HepG2 (cell line): ENCODE measurements at regions not wholly inside any gene's neighbourhood (a gene's known extent, or its start where the extent isn't known, plus 50 kb on each side); places are given as distances from the start of the nearest gene placed in this dataset.

ENCODE experiments used
- ATAC-seq: fragments of 200-7000 bp; cut with Tn5 transposase; 3 replicates; pipeline ENCODE4 v1.9.1; 2020; ENCODE audit warnings: mild to moderate bottlenecking, moderate library complexity
- BruUV-seq: library from RNA; stranded (reverse); fragments of 400-500 nt; replicated peaks from 2 replicates; lab custom pipeline; 2021; lab: Mats Ljungman, UMichigan
- CTCF ChIA-PET: fragments of 300-600 bp; formaldehyde crosslinking; extraction: SDS; loops from one replicate; lab custom pipeline; 2021; ENCODE audit warnings: low total read pairs, inconsistent platforms, low intra/inter-chr PET ratio; lab: Yijun Ruan, JAX
- POLR2A ChIA-PET: fragments of 350-600 bp; sonication (Branson Sonifier 250); formaldehyde crosslinking; loops from one replicate; lab custom pipeline; 2020; ENCODE audit warnings: antibody characterized with exemption, inconsistent platforms; lab: Yijun Ruan, JAX
- DNase-seq: peaks from one replicate; pipeline ENCODE4 v3.0.0-alpha.2; 2015; ENCODE audit warnings: low spot score
- FAIRE-seq: peaks from 3 replicates; lab custom pipeline; 2011; peaks lifted over from hg19 to GRCh38; lab: Jason Lieb, UNC
- H2AFZ ChIP-seq: one replicate; pipeline ENCODE4 v1.6.1; 2011; ENCODE audit warnings: low read length, inconsistent platforms
- H3K27ac ChIP-seq: fragments of 300-600 bp; 3 replicates; pipeline ENCODE4 v1.8.0; 2011; ENCODE audit warnings: mixed run types, mild to moderate bottlenecking, mixed read lengths, low read length, inconsistent platforms; ENCODE audit not compliant: insufficient read depth; ENCODE audit errors: extremely low read length
- H3K27me3 ChIP-seq, 2 experiments: fragments of 200-600 bp in 1 of 2; 2 replicates in 1 of 2; 3 replicates in 1 of 2; pipeline versions ENCODE4 v1.6.0 to v1.8.0; 2011; ENCODE audit warnings: low read length in 2 of 2, mild to moderate bottlenecking in 2 of 2, moderate library complexity in 2 of 2, inconsistent platforms in 1 of 2; ENCODE audit not compliant: insufficient read depth in 2 of 2, control insufficient read depth in 1 of 2
- H3K36me3 ChIP-seq, 2 experiments: fragments of 200-600 bp in 1 of 2; replicated peaks in 1 of 2; 2 replicates in 1 of 2; 3 replicates in 1 of 2; pipeline versions ENCODE4 v1.5.1 to v1.8.0; 2011; ENCODE audit warnings: low read length in 2 of 2, inconsistent platforms in 1 of 2; ENCODE audit not compliant: insufficient read depth in 2 of 2, control insufficient read depth in 1 of 2
- H3K4me1 ChIP-seq: 2 replicates; pipeline ENCODE4 v1.5.1; 2012; ENCODE audit warnings: low read length, inconsistent platforms; ENCODE audit not compliant: insufficient read depth
- H3K4me2 ChIP-seq: 2 replicates; pipeline ENCODE4 v1.6.0; 2011; ENCODE audit warnings: low read depth, low read length, inconsistent platforms
- H3K4me3 ChIP-seq, 3 experiments: fragments of 200-600 bp in 1 of 3; sonication (generic), shearing (Covaris generic) in 1 of 3; replicated peaks in 1 of 3; 2 replicates each; pipeline ENCODE4 v1.5.1; 2011 to 2016; ENCODE audit warnings: low read length in 3 of 3, inconsistent platforms in 2 of 3, low read depth in 2 of 3, mild to moderate bottlenecking in 2 of 3, control low read depth in 1 of 3, mixed read lengths in 1 of 3; ENCODE audit not compliant: insufficient read depth in 1 of 3
- H3K79me2 ChIP-seq: one replicate; pipeline ENCODE4 v1.6.1; 2011; ENCODE audit warnings: low read length, inconsistent platforms; ENCODE audit not compliant: insufficient read depth
- H3K9ac ChIP-seq: 2 replicates; pipeline ENCODE4 v1.6.0; 2011; ENCODE audit warnings: mild to moderate bottlenecking, low read depth, low read length, inconsistent platforms; ENCODE audit not compliant: insufficient read depth
- H3K9me3 ChIP-seq: 2 replicates; pipeline ENCODE4 v1.5.1; 2012; ENCODE audit warnings: mild to moderate bottlenecking, low read length
- H4K20me1 ChIP-seq: 2 replicates; pipeline ENCODE4 v1.6.0; 2011; ENCODE audit warnings: inconsistent platforms, mild to moderate bottlenecking, low read length, moderate library complexity; ENCODE audit not compliant: insufficient read depth
- IKZF4 ChIP-seq: sonication (generic); formaldehyde crosslinking; IDR thresholded peaks from 2 replicates; pipeline ENCODE4 v1.5.1; 2020; ENCODE audit warnings: borderline replicate concordance, mild to moderate bottlenecking, low read depth, missing genetic modification reagents; ENCODE audit errors: not compliant biosample characterization
- KLF12 ChIP-seq: sonication (generic); formaldehyde crosslinking; IDR thresholded peaks from 2 replicates; pipeline ENCODE4 v1.4.0; 2020; ENCODE audit warnings: missing genetic modification reagents, borderline replicate concordance
- ZNF558 ChIP-seq: sonication (generic); formaldehyde crosslinking; IDR thresholded peaks from 2 replicates; pipeline ENCODE4 v1.9.0; 2022; ENCODE audit warnings: mild to moderate bottlenecking, missing genetic modification reagents, borderline replicate concordance
- WGBS: methylation state at CpG from one replicate; pipeline ENCODE4 v1.1.6; 2017; ENCODE audit warnings: low lambda C conversion rate; 5-methylcytosine and 5-hydroxymethylcytosine counted together
- in situ Hi-C: cut with HindIII; loops from 2 replicates; pipeline ENCODE4 v1.10.0; 2017; ENCODE audit warnings: low pct_unique_long_range_greater_than_20kb; ENCODE audit not compliant: extremely low pct_ligation_motif_present
- intact Hi-C: fragments of 100-400 bp; cut with micrococcal nuclease; formaldehyde crosslinking; loops from one replicate; pipeline ENCODE4 v1.10.0; 2022; ENCODE audit not compliant: unreplicated experiment
- TF ChIP-seq, protein P1 (sequence below): sonication (generic); formaldehyde crosslinking; IDR thresholded peaks from 2 replicates; pipeline ENCODE4 v1.9.0; 2021; ENCODE audit warnings: mild to moderate bottlenecking, missing genetic modification reagents
- TF ChIP-seq, protein P2 (sequence below): sonication (generic); formaldehyde crosslinking; IDR thresholded peaks from 2 replicates; pipeline ENCODE4 v1.5.0; 2020; ENCODE audit warnings: mild to moderate bottlenecking, missing genetic modification reagents
- TF ChIP-seq, protein P3 (sequence below): sonication (generic); formaldehyde crosslinking; IDR thresholded peaks from one replicate; pipeline ENCODE4 v1.5.1; 2020; ENCODE audit warnings: mild to moderate bottlenecking, missing genetic modification reagents; ENCODE audit errors: not compliant biosample characterization

DNA sequence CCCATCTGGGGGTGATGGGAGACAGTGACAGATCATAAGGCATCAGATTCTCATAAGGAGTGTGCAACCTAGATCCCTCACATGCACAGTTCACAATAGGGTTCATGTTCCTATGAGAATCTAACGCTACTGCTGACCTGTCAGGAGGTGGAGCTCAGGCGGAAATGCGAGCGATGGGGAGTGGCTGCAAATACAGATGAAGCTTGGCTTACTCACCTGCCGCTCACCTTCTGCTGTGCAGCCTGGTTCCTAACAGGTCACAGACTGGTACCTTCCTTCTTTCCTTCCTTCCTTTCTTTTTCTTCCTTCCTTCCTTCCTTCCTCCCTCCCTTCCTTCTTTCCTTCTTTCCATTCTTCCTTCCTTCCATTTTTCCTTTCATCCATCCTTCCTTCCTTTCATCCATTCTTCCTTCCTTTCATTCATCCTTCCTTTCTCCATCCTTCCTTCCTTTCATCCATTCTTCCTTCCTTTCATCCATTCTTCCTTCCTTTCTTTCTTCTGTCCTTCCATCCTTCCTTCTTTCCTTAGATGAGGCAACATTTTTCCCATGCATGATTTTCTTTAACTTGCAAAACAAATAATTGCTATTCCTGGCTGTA is 370.0 kb upstream of the AUTS2 start:
- ATAC-seq (no peak), DNase-seq (no peak), FAIRE-seq (no peak)
- 88% methylated on average over 4 of the region's 5 CpGs for WGBS
- TF ChIP-seq KLF12 (CRISPR knock-in tag) (no peak), ZNF558 (CRISPR knock-in tag) (no peak), IKZF4 (CRISPR knock-in tag) (no peak)
- TF ChIP-seq, protein P1, sequence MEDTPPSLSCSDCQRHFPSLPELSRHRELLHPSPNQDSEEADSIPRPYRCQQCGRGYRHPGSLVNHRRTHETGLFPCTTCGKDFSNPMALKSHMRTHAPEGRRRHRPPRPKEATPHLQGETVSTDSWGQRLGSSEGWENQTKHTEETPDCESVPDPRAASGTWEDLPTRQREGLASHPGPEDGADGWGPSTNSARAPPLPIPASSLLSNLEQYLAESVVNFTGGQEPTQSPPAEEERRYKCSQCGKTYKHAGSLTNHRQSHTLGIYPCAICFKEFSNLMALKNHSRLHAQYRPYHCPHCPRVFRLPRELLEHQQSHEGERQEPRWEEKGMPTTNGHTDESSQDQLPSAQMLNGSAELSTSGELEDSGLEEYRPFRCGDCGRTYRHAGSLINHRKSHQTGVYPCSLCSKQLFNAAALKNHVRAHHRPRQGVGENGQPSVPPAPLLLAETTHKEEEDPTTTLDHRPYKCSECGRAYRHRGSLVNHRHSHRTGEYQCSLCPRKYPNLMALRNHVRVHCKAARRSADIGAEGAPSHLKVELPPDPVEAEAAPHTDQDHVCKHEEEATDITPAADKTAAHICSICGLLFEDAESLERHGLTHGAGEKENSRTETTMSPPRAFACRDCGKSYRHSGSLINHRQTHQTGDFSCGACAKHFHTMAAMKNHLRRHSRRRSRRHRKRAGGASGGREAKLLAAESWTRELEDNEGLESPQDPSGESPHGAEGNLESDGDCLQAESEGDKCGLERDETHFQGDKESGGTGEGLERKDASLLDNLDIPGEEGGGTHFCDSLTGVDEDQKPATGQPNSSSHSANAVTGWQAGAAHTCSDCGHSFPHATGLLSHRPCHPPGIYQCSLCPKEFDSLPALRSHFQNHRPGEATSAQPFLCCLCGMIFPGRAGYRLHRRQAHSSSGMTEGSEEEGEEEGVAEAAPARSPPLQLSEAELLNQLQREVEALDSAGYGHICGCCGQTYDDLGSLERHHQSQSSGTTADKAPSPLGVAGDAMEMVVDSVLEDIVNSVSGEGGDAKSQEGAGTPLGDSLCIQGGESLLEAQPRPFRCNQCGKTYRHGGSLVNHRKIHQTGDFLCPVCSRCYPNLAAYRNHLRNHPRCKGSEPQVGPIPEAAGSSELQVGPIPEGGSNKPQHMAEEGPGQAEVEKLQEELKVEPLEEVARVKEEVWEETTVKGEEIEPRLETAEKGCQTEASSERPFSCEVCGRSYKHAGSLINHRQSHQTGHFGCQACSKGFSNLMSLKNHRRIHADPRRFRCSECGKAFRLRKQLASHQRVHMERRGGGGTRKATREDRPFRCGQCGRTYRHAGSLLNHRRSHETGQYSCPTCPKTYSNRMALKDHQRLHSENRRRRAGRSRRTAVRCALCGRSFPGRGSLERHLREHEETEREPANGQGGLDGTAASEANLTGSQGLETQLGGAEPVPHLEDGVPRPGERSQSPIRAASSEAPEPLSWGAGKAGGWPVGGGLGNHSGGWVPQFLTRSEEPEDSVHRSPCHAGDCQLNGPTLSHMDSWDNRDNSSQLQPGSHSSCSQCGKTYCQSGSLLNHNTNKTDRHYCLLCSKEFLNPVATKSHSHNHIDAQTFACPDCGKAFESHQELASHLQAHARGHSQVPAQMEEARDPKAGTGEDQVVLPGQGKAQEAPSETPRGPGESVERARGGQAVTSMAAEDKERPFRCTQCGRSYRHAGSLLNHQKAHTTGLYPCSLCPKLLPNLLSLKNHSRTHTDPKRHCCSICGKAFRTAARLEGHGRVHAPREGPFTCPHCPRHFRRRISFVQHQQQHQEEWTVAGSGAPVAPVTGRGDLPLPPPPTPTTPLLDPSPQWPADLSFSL = no peak
- TF ChIP-seq, protein P2, sequence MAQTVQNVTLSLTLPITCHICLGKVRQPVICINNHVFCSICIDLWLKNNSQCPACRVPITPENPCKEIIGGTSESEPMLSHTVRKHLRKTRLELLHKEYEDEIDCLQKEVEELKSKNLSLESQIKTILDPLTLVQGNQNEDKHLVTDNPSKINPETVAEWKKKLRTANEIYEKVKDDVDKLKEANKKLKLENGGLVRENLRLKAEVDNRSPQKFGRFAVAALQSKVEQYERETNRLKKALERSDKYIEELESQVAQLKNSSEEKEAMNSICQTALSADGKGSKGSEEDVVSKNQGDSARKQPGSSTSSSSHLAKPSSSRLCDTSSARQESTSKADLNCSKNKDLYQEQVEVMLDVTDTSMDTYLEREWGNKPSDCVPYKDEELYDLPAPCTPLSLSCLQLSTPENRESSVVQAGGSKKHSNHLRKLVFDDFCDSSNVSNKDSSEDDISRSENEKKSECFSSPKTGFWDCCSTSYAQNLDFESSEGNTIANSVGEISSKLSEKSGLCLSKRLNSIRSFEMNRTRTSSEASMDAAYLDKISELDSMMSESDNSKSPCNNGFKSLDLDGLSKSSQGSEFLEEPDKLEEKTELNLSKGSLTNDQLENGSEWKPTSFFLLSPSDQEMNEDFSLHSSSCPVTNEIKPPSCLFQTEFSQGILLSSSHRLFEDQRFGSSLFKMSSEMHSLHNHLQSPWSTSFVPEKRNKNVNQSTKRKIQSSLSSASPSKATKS (CRISPR knock-in tag) = no peak
- TF ChIP-seq, protein P3, sequence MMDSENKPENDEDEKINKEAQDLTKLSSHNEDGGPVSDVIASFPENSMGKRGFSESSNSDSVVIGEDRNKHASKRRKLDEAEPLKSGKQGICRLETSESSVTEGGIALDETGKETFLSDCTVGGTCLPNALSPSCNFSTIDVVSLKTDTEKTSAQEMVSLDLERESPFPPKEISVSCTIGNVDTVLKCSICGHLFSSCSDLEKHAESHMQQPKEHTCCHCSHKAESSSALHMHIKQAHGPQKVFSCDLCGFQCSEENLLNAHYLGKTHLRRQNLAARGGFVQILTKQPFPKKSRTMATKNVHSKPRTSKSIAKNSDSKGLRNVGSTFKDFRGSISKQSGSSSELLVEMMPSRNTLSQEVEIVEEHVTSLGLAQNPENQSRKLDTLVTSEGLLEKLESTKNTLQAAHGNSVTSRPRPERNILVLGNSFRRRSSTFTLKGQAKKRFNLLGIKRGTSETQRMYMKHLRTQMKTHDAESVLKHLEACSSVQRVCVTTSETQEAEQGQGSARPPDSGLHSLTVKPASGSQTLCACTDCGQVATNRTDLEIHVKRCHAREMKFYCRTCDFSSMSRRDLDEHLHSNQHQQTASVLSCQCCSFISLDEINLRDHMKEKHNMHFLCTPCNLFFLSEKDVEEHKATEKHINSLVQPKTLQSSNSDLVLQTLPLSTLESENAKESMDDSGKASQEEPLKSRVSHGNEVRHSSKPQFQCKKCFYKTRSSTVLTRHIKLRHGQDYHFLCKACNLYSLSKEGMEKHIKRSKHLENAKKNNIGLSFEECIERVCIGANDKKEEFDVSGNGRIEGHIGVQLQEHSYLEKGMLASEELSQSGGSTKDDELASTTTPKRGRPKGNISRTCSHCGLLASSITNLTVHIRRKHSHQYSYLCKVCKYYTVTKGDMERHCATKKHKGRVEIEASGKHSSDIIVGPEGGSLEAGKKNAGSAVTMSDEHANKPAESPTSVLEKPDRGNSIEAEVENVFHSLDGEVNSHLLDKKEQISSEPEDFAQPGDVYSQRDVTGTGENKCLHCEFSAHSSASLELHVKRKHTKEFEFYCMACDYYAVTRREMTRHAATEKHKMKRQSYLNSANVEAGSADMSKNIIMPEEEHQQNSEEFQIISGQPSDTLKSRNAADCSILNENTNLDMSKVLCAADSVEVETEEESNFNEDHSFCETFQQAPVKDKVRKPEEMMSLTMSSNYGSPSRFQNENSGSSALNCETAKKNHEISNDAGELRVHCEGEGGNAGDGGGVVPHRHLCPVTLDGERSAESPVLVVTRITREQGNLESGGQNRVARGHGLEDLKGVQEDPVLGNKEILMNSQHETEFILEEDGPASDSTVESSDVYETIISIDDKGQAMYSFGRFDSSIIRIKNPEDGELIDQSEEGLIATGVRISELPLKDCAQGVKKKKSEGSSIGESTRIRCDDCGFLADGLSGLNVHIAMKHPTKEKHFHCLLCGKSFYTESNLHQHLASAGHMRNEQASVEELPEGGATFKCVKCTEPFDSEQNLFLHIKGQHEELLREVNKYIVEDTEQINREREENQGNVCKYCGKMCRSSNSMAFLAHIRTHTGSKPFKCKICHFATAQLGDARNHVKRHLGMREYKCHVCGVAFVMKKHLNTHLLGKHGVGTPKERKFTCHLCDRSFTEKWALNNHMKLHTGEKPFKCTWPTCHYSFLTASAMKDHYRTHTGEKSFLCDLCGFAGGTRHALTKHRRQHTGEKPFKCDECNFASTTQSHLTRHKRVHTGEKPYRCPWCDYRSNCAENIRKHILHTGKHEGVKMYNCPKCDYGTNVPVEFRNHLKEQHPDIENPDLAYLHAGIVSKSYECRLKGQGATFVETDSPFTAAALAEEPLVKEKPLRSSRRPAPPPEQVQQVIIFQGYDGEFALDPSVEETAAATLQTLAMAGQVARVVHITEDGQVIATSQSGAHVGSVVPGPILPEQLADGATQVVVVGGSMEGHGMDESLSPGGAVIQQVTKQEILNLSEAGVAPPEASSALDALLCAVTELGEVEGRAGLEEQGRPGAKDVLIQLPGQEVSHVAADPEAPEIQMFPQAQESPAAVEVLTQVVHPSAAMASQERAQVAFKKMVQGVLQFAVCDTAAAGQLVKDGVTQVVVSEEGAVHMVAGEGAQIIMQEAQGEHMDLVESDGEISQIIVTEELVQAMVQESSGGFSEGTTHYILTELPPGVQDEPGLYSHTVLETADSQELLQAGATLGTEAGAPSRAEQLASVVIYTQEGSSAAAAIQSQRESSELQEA (CRISPR knock-in tag) = no peak
- no peaks in the 10 kb centered on the region for H3K79me2 ChIP-seq
- CTCF ChIA-PET = no interaction called here
- POLR2A ChIA-PET = no interaction called here
- H3K36me3 ChIP-seq = no peaks in the 10 kb centered on the region
- H4K20me1 ChIP-seq = no peaks in the 10 kb centered on the region
- peaks cover 10% of the 10 kb centered on the region for H3K9me3 ChIP-seq
- intact Hi-C loops (no loop called here), in situ Hi-C loops (no loop called here)
- no peak overlapping the region for H3K27ac ChIP-seq
- no peak overlapping the region for H3K9ac ChIP-seq
- BruUV-seq = no TSS peak
- no peaks in the 10 kb centered on the region for H3K27me3 ChIP-seq
- H3K4me3 ChIP-seq = no peak overlapping the region
- no peak overlapping the region for H3K4me2 ChIP-seq
- peaks cover 10% of the 10 kb centered on the region for H3K4me1 ChIP-seq
- no peak overlapping the region for H2AFZ ChIP-seq
